IPS-18a (cell line): ENCODE measurements at regions not wholly inside any gene's neighbourhood (a gene's known extent, or its start where the extent isn't known, plus 50 kb on each side); places are given as distances from the start of the nearest gene placed in this dataset.

Experiments used
- H3K27ac ChIP-seq: one replicate; pipeline ENCODE4 v1.5.1; 2013; ENCODE audit warnings: low read length
- H3K27me3 ChIP-seq: one replicate; pipeline ENCODE4 v1.6.1; 2013; ENCODE audit warnings: mild to moderate bottlenecking, low read length; ENCODE audit not compliant: control insufficient read depth, insufficient read depth
- H3K36me3 ChIP-seq: one replicate; pipeline ENCODE4 v1.6.1; 2013; ENCODE audit warnings: low read depth, low read length; ENCODE audit not compliant: control insufficient read depth
- H3K4me1 ChIP-seq: one replicate; pipeline ENCODE4 v1.6.1; 2013; ENCODE audit warnings: low read depth, low read length; ENCODE audit not compliant: control insufficient read depth
- H3K4me3 ChIP-seq: one replicate; pipeline ENCODE4 v1.5.1; 2013; ENCODE audit warnings: low read length
- H3K9ac ChIP-seq: one replicate; pipeline ENCODE4 v1.6.1; 2013; ENCODE audit warnings: mild to moderate bottlenecking, low read length, moderate library complexity
- H3K9me3 ChIP-seq: one replicate; pipeline ENCODE4 v1.6.1; 2013; ENCODE audit warnings: low read depth, low read length; ENCODE audit not compliant: control insufficient read depth

GRCh38 chr15:25557926-25558325 is 119.1 kb upstream of the UBE3A start:
- no peaks in the 10 kb centered on the region for H3K9me3 ChIP-seq
- no peak overlapping the region for H3K4me3 ChIP-seq
- H3K9ac ChIP-seq = no peak overlapping the region
- H3K27me3 ChIP-seq = no peaks in the 10 kb centered on the region
- H3K27ac ChIP-seq = no peak overlapping the region
- H3K36me3 ChIP-seq = no peaks in the 10 kb centered on the region
- peaks cover 16% of the 10 kb centered on the region for H3K4me1 ChIP-seq

- Histone ChIP-seq H3K9me3 (no peaks in the 10 kb centered on the region), H3K27me3 (no peaks in the 10 kb centered on the region), H3K4me3 (no peak overlapping the region), H3K36me3 (no peaks in the 10 kb centered on the region), H3K9ac (no peak overlapping the region), H3K4me1 (peaks cover 16% of the 10 kb centered on the region), H3K27ac (no peak overlapping the region)
Observed at GRCh38 chr15:25556136-25556535, 117.3 kb upstream of the UBE3A start.

- Histone ChIP-seq H3K4me3 (no peak overlapping the region), H3K9ac (no peak overlapping the region), H3K36me3 (no peaks in the 10 kb centered on the region), H3K4me1 (peaks cover 16% of the 10 kb centered on the region), H3K27ac (no peak overlapping the region), H3K27me3 (no peaks in the 10 kb centered on the region), H3K9me3 (no peaks in the 10 kb centered on the region)
Observed at GRCh38 chr15:25554640-25555039, 115.8 kb upstream of the UBE3A start.

- H3K4me3 ChIP-seq = no peak overlapping the region
- H3K36me3 ChIP-seq = no peaks in the 10 kb centered on the region
- no peak overlapping the region for H3K9ac ChIP-seq
- H3K9me3 ChIP-seq = no peaks in the 10 kb centered on the region
- H3K27ac ChIP-seq = no peak overlapping the region
- no peaks in the 10 kb centered on the region for H3K4me1 ChIP-seq
- H3K27me3 ChIP-seq = no peaks in the 10 kb centered on the region
Observed at GRCh38 chr15:25548600-25548999, 109.8 kb upstream of the UBE3A start.

GRCh38 chr15:25545889-25546288 is 107.1 kb upstream of the UBE3A start:
- Histone ChIP-seq H3K36me3 (no peaks in the 10 kb centered on the region), H3K4me3 (no peak overlapping the region), H3K27me3 (no peaks in the 10 kb centered on the region), H3K9me3 (no peaks in the 10 kb centered on the region), H3K9ac (no peak overlapping the region), H3K4me1 (peaks cover 12% of the 10 kb centered on the region), H3K27ac (no peak overlapping the region)

- H3K27ac ChIP-seq = no peak overlapping the region
- no peaks in the 10 kb centered on the region for H3K27me3 ChIP-seq
- peaks cover 12% of the 10 kb centered on the region for H3K4me1 ChIP-seq
- no peaks in the 10 kb centered on the region for H3K36me3 ChIP-seq
- H3K9ac ChIP-seq = no peak overlapping the region
- H3K4me3 ChIP-seq = no peak overlapping the region
- H3K9me3 ChIP-seq = no peaks in the 10 kb centered on the region
Observed at GRCh38 chr15:25545017-25545416, 106.2 kb upstream of the UBE3A start.

- Histone ChIP-seq H3K27me3 (no peaks in the 10 kb centered on the region), H3K4me3 (no peak overlapping the region), H3K9me3 (no peaks in the 10 kb centered on the region), H3K9ac (no peak overlapping the region), H3K4me1 (peaks cover 12% of the 10 kb centered on the region), H3K36me3 (no peaks in the 10 kb centered on the region), H3K27ac (no peak overlapping the region)
Observed at GRCh38 chr15:25544076-25544475, 105.3 kb upstream of the UBE3A start.

GRCh38 chr15:25543196-25543595 is 104.4 kb upstream of the UBE3A start:
- H3K27me3 ChIP-seq = no peaks in the 10 kb centered on the region
- no peak overlapping the region for H3K27ac ChIP-seq
- no peaks in the 10 kb centered on the region for H3K36me3 ChIP-seq
- no peak overlapping the region for H3K4me3 ChIP-seq
- H3K9ac ChIP-seq = no peak overlapping the region
- H3K9me3 ChIP-seq = no peaks in the 10 kb centered on the region
- H3K4me1 ChIP-seq = peaks cover 12% of the 10 kb centered on the region

GRCh38 chr15:25541228-25541627 is 102.4 kb upstream of the UBE3A start:
- no peak overlapping the region for H3K9ac ChIP-seq
- no peaks in the 10 kb centered on the region for H3K9me3 ChIP-seq

GRCh38 chr15:25536801-25537611 is 98.2 kb upstream of the UBE3A start:
- Histone ChIP-seq H3K4me3 (peak overlapping the region; percentile 8), H3K27ac (no peak overlapping the region), H3K4me1 (peaks cover 25% of the 10 kb centered on the region), H3K9ac (no peak overlapping the region), H3K36me3 (no peaks in the 10 kb centered on the region), H3K27me3 (no peaks in the 10 kb centered on the region), H3K9me3 (no peaks in the 10 kb centered on the region)

More at GRCh38 chr15:25541228-25541627, 102.4 kb upstream of the UBE3A start:
- Histone ChIP-seq H3K4me1 (peaks cover 30% of the 10 kb centered on the region), H3K4me3 (no peak overlapping the region), H3K27ac (no peak overlapping the region), H3K36me3 (no peaks in the 10 kb centered on the region), H3K27me3 (no peaks in the 10 kb centered on the region)

- Histone ChIP-seq H3K4me1 (peaks cover 36% of the 10 kb centered on the region), H3K4me3 (no peak overlapping the region)
Observed at GRCh38 chr15:25535866-25536265, 97.0 kb upstream of the UBE3A start.

GRCh38 chr15:25534293-25534692 is 95.5 kb upstream of the UBE3A start:
- Histone ChIP-seq H3K27ac (no peak overlapping the region), H3K9ac (no peak overlapping the region), H3K27me3 (no peaks in the 10 kb centered on the region), H3K9me3 (no peaks in the 10 kb centered on the region), H3K4me3 (no peak overlapping the region), H3K36me3 (no peaks in the 10 kb centered on the region), H3K4me1 (peaks cover 39% of the 10 kb centered on the region)

More at GRCh38 chr15:25535866-25536265, 97.0 kb upstream of the UBE3A start:
- no peaks in the 10 kb centered on the region for H3K9me3 ChIP-seq
- H3K36me3 ChIP-seq = no peaks in the 10 kb centered on the region
- H3K27me3 ChIP-seq = no peaks in the 10 kb centered on the region
- no peak overlapping the region for H3K27ac ChIP-seq
- H3K9ac ChIP-seq = no peak overlapping the region
